H1 (cell line): ENCODE measurements at regions not wholly inside any gene's neighbourhood (a gene's known extent, or its start where the extent isn't known, plus 50 kb on each side); places are given as distances from the start of the nearest gene placed in this dataset.
"Not testable (repeated sequence)": the region's sequence is repeated elsewhere in the genome, so short reads cannot be mapped to it uniquely, and the experiment has no call there.

Source experiments
- CTCF ChIA-PET: fragments of 300-600 bp; sonication (Branson Sonifier 250); formaldehyde crosslinking; loops from one replicate; lab custom pipeline; 2021; ENCODE audit not compliant: partially characterized antibody; lab: Charles Lee
- POLR2A ChIA-PET: fragments of 300-600 bp; sonication (Branson Sonifier 250); formaldehyde crosslinking; loops from one replicate; lab custom pipeline; 2021; ENCODE audit warnings: inconsistent platforms; ENCODE audit not compliant: partially characterized antibody; lab: Charles Lee
- DNase-seq, 2 experiments: peaks; one replicate each; pipeline versions ENCODE4 v3.0.0 to v3.0.0-alpha.2; 2010 to 2022; ENCODE audit warnings: low spot score in 2 of 2, low read depth in 1 of 2, mixed read lengths in 1 of 2
- FAIRE-seq: peaks from 2 replicates; lab custom pipeline; 2011; peaks lifted over from hg19 to GRCh38; lab: Jason Lieb, UNC
- H2AFZ ChIP-seq: 2 replicates; pipeline ENCODE4 v1.8.1; 2012; ENCODE audit warnings: low read length, inconsistent platforms
- H2AK5ac ChIP-seq: 2 replicates; pipeline ENCODE4 v1.6.1; 2013; ENCODE audit warnings: low read depth, low read length
- H2BK120ac ChIP-seq: replicated peaks from 2 replicates; pipeline ENCODE3; 2013; ENCODE audit warnings: low read depth, low read length, inconsistent platforms
- H2BK12ac ChIP-seq: 2 replicates; pipeline ENCODE4 v1.6.1; 2013; ENCODE audit warnings: low read depth, low read length
- H2BK15ac ChIP-seq: 2 replicates; pipeline ENCODE4 v1.6.1; 2013; ENCODE audit warnings: low read length
- H2BK20ac ChIP-seq: 2 replicates; pipeline ENCODE4 v1.6.1; 2013; ENCODE audit warnings: low read length
- H2BK5ac ChIP-seq: 2 replicates; pipeline ENCODE4 v1.6.1; 2013; ENCODE audit warnings: low read depth, low read length
- H3K14ac ChIP-seq: 2 replicates; pipeline ENCODE4 v1.6.1; 2013; ENCODE audit warnings: inconsistent platforms; ENCODE audit not compliant: insufficient read length
- H3K18ac ChIP-seq: 2 replicates; pipeline ENCODE4 v1.6.1; 2013; ENCODE audit warnings: low read length; ENCODE audit errors: extremely low read depth
- H3K23ac ChIP-seq: 2 replicates; pipeline ENCODE4 v1.6.1; 2013; ENCODE audit warnings: inconsistent platforms; ENCODE audit not compliant: insufficient read length
- H3K23me2 ChIP-seq: 2 replicates; pipeline ENCODE4 v1.6.1; 2013; ENCODE audit warnings: low read depth, low read length
- H3K27ac ChIP-seq: 2 replicates; pipeline ENCODE4 v1.6.1; 2011; ENCODE audit warnings: low read depth, low read length, inconsistent platforms
- H3K27me3 ChIP-seq, 4 experiments: replicated peaks in 1 of 4; 1 replicate in 1 of 4; 2 replicates in 3 of 4; pipeline versions ENCODE4 v1.6.1 to v1.8.1; 2011 to 2013; ENCODE audit warnings: low read length in 3 of 4, mild to moderate bottlenecking in 3 of 4, inconsistent platforms in 2 of 4, mixed read lengths in 2 of 4, moderate library complexity in 1 of 4; ENCODE audit not compliant: control insufficient read depth in 3 of 4, insufficient read depth in 3 of 4; ENCODE audit errors: extremely low read depth in 1 of 4
- H3K36me3 ChIP-seq, 4 experiments: 2 replicates each; pipeline versions ENCODE4 v1.6.1 to v1.8.1; 2011 to 2013; ENCODE audit warnings: mild to moderate bottlenecking in 4 of 4, low read length in 3 of 4, moderate library complexity in 2 of 4, control low read depth in 1 of 4, inconsistent platforms in 1 of 4; ENCODE audit not compliant: insufficient read depth in 4 of 4, control insufficient read depth in 2 of 4
- H3K4ac ChIP-seq: replicated peaks from 2 replicates; pipeline ENCODE3; 2013; ENCODE audit warnings: low read length, low read depth, mixed read lengths, inconsistent platforms; ENCODE audit not compliant: insufficient read length
- H3K4me1 ChIP-seq, 4 experiments: replicated peaks in 1 of 4; 1 replicate in 1 of 4; 2 replicates in 3 of 4; pipeline versions ENCODE4 v1.6.1 to v1.8.1; 2011 to 2013; ENCODE audit warnings: low read length in 3 of 4, inconsistent platforms in 2 of 4, mixed read lengths in 1 of 4; ENCODE audit not compliant: insufficient read depth in 4 of 4, control insufficient read depth in 3 of 4
- H3K4me2 ChIP-seq, 2 experiments: 2 replicates each; pipeline versions ENCODE4 v1.6.1 to v1.8.1; 2011 to 2013; ENCODE audit warnings: low read depth in 2 of 2, low read length in 2 of 2, control low read depth in 1 of 2, inconsistent platforms in 1 of 2, mild to moderate bottlenecking in 1 of 2; ENCODE audit not compliant: insufficient read depth in 1 of 2
- H3K4me3 ChIP-seq, 4 experiments: fragments of 200-600, 300-600 bp in 1 of 4; sonication (generic), shearing (Covaris generic), sonication (Bioruptor Twin) in 1 of 4; 2 replicates each; pipeline versions ENCODE4 v1.5.1 to v1.8.1; 2011 to 2016; ENCODE audit warnings: low read length in 4 of 4, low read depth in 3 of 4, control low read depth in 2 of 4, inconsistent platforms in 2 of 4, mild to moderate bottlenecking in 2 of 4, mixed read lengths in 1 of 4, moderate library complexity in 1 of 4; ENCODE audit not compliant: insufficient read depth in 2 of 4; ENCODE audit errors: extremely low read depth in 1 of 4
- H3K56ac ChIP-seq: replicated peaks from 2 replicates; pipeline ENCODE3; 2013; ENCODE audit warnings: low read depth, mild to moderate bottlenecking, mixed read lengths, low read length, inconsistent platforms; ENCODE audit not compliant: insufficient read length
- H3K79me1 ChIP-seq: 2 replicates; pipeline ENCODE4 v1.6.1; 2013; ENCODE audit warnings: low read depth, low read length, control low read depth
- H3K79me2 ChIP-seq, 2 experiments: 2 replicates each; pipeline versions ENCODE4 v1.6.1 to v1.8.1; 2012 to 2013; ENCODE audit warnings: low read length in 2 of 2, mild to moderate bottlenecking in 2 of 2, inconsistent platforms in 1 of 2; ENCODE audit not compliant: insufficient read depth in 2 of 2, control insufficient read depth in 1 of 2
- H3K9ac ChIP-seq, 4 experiments: replicated peaks in 1 of 4; 1 replicate in 1 of 4; 2 replicates in 3 of 4; pipeline versions ENCODE4 v1.6.1 to v1.8.1; 2011 to 2013; ENCODE audit warnings: low read depth in 3 of 4, low read length in 3 of 4, control low read depth in 2 of 4, mild to moderate bottlenecking in 2 of 4, moderate library complexity in 2 of 4, inconsistent platforms in 1 of 4; ENCODE audit errors: extremely low read depth in 1 of 4
- H3K9me3 ChIP-seq, 2 experiments: 2 replicates each; pipeline versions ENCODE4 v1.6.1 to v1.8.1; 2012 to 2013; ENCODE audit warnings: mild to moderate bottlenecking in 2 of 2, moderate library complexity in 2 of 2, control low read depth in 1 of 2, inconsistent platforms in 1 of 2, low read depth in 1 of 2, low read length in 1 of 2, mixed read lengths in 1 of 2; ENCODE audit not compliant: insufficient read depth in 2 of 2
- H4K20me1 ChIP-seq, 2 experiments: replicated peaks in 1 of 2; 2 replicates each; pipeline versions ENCODE3 to v1.8.1; 2011 to 2013; ENCODE audit warnings: inconsistent platforms in 2 of 2, low read length in 2 of 2, mild to moderate bottlenecking in 1 of 2; ENCODE audit not compliant: insufficient read depth in 2 of 2, control insufficient read depth in 1 of 2
- H4K5ac ChIP-seq: 2 replicates; pipeline ENCODE4 v1.6.1; 2013; ENCODE audit warnings: low read length, low read depth, mixed read lengths, inconsistent platforms; ENCODE audit not compliant: insufficient read length
- H4K8ac ChIP-seq: 2 replicates; pipeline ENCODE4 v1.8.0; 2013; ENCODE audit warnings: mild to moderate bottlenecking, moderate library complexity, low read length, inconsistent platforms; ENCODE audit not compliant: insufficient read depth; ENCODE audit errors: extremely low read depth
- H4K91ac ChIP-seq: replicated peaks from 2 replicates; pipeline ENCODE3; 2013; ENCODE audit warnings: low read length, mixed read lengths, inconsistent platforms; ENCODE audit not compliant: insufficient read length
- WGBS, 2 experiments: shearing (Covaris generic) in 1 of 2; methylation state at CpG; one replicate each; pipeline versions ENCODE4 v1.1.6 to v1.1.7; 2013 to 2015; ENCODE audit warnings: low lambda C conversion rate in 2 of 2, mixed read lengths in 2 of 2, inconsistent platforms in 1 of 2, low coverage in 1 of 2, missing lambda C conversion rate in 1 of 2; ENCODE audit not compliant: insufficient replicate concordance in 2 of 2, insufficient coverage in 1 of 2, insufficient read length in 1 of 2; ENCODE audit errors: extremely low coverage in 1 of 2, missing lambda C conversion rate in 1 of 2; 5-methylcytosine and 5-hydroxymethylcytosine counted together

DNA sequence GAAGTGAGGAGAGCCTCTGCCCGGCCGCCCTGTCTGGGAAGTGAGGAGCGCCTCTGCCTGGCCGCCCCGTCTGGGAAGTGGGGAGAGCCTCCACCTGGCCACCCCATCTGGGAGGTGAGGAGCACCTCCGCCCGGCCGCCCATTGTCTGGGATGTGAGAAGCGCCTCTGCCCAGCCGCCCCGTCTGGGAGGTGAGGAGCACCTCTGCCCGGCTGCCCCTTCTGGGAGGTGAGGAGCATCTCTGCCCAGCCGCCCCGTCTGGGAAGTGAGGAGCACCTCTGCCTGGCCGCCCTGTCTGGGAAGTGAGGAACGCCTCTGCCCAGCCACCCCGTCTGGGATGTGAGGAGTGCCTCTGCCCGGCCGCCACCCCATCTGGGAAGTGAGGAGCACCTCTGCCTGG lies 163.9 kb downstream of the CENPC start:
- H2AFZ ChIP-seq, H4K91ac ChIP-seq, H3K27me3 ChIP-seq, H3K4me1 ChIP-seq, H4K8ac ChIP-seq, FAIRE-seq, H3K9ac ChIP-seq, H2BK120ac ChIP-seq, H3K23me2 ChIP-seq, H2BK5ac ChIP-seq, H3K56ac ChIP-seq, H3K79me2 ChIP-seq, H2BK20ac ChIP-seq, H2BK15ac ChIP-seq, H2AK5ac ChIP-seq, H4K20me1 ChIP-seq, H3K14ac ChIP-seq, H3K36me3 ChIP-seq, POLR2A ChIA-PET, H4K5ac ChIP-seq, H3K18ac ChIP-seq, CTCF ChIA-PET, DNase-seq, H3K27ac ChIP-seq, H3K79me1 ChIP-seq, H2BK12ac ChIP-seq, H3K23ac ChIP-seq, H3K4me2 ChIP-seq, H3K4me3 ChIP-seq, H3K4ac ChIP-seq: not testable (repeated sequence)
- H3K9me3 ChIP-seq, result peaks cover 0 to 21% of the 10 kb centered on the region in 2 experiments; a peak in 2 of 4 replicates
- WGBS, 2 experiments, result 86% methylated on average over 13 of the region's 19 CpGs; no CpG with 5 or more reads in 1 of the 2 experiments

DNA sequence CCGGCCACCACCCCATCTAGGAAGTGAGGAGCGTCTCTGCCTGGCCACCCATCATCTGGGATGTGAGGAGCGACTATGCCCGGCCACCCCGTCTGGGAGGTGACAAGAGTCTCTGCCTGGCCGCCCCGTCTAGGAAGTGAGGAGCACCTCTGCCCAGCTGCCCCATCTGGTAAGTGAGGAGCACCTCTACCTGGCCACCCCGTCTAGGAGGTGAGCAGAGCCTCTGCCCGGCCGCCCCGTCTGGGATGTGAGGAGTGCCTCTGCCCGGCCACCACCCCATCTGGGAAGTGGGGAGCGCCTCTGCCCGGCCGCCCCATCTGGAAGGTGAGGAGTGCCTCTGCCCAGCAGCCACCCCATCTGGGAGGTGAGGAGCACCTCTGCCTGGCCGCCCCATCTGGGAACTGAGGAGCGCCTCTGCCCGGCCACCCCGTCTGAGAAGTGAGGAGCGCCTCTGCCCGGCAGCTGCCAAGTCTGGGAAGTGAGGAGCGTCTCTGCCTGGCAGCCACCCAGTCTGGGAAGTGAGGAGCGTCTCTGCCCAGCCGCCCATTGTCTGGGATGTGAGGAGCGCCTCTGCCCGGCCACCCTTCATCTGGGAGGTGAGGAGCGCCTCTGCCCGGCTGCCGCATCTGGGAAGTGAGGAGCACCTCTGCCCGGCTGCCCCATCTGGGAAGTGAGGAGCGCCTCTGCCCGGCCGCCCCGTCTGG lies 164.4 kb downstream of the CENPC start:
- H3K4me2 ChIP-seq, FAIRE-seq, H3K23me2 ChIP-seq, H3K23ac ChIP-seq, H2BK120ac ChIP-seq, H2BK20ac ChIP-seq, H4K8ac ChIP-seq, H3K79me2 ChIP-seq, H3K14ac ChIP-seq, POLR2A ChIA-PET, H4K5ac ChIP-seq, H3K79me1 ChIP-seq, H2BK12ac ChIP-seq, H3K4ac ChIP-seq, H3K36me3 ChIP-seq, CTCF ChIA-PET, H3K4me1 ChIP-seq, H4K20me1 ChIP-seq, H2AK5ac ChIP-seq, H2BK15ac ChIP-seq, H3K18ac ChIP-seq, H3K4me3 ChIP-seq, DNase-seq, H3K56ac ChIP-seq, H2AFZ ChIP-seq, H3K27ac ChIP-seq, H2BK5ac ChIP-seq, H3K9ac ChIP-seq, H3K27me3 ChIP-seq, H4K91ac ChIP-seq: not testable (repeated sequence)
- peaks cover 0 to 21% of the 10 kb centered on the region in 2 experiments; a peak in 2 of 4 replicates for H3K9me3 ChIP-seq
- 94% methylated on average over 27 of the region's 34 CpGs; no CpG with 5 or more reads in 1 of the 2 experiments for WGBS, 2 experiments
